GM12878 (cell line): ENCODE measurements at regions not wholly inside any gene's neighbourhood (a gene's known extent, or its start where the extent isn't known, plus 50 kb on each side); places are given as distances from the start of the nearest gene placed in this dataset.

Experiments used
- ATAC-seq: fragments of 200-7000 bp; cut with Tn5 transposase; 3 replicates; pipeline ENCODE4 v1.9.1; 2020; ENCODE audit warnings: mild to moderate bottlenecking, moderate library complexity
- BruUV-seq: library from RNA; stranded (reverse); fragments of 400-500 nt; replicated peaks from 2 replicates; lab custom pipeline; 2021; lab: Mats Ljungman, UMichigan
- CTCF ChIA-PET: fragments of 300-600 bp; sonication (Branson Sonifier 250); formaldehyde crosslinking; extraction: SDS; loops from one replicate; lab custom pipeline; 2021; ENCODE audit warnings: inconsistent platforms; lab: Yijun Ruan, JAX
- POLR2A ChIA-PET: fragments of 350-600 bp; formaldehyde crosslinking; extraction: SDS; loops from one replicate; lab custom pipeline; 2021; ENCODE audit warnings: inconsistent platforms; lab: Charles Lee
- RAD21 ChIA-PET: fragments of 300-600 bp; sonication (Branson Sonifier 250); formaldehyde crosslinking; loops from one replicate; lab custom pipeline; 2023; ENCODE audit warnings: antibody characterized with exemption; ENCODE audit not compliant: unreplicated experiment; lab: Charles Lee
- SMC1A ChIA-PET: fragments of 300-600 bp; sonication (Branson Sonifier 250); formaldehyde crosslinking; loops from one replicate; lab custom pipeline; 2023; ENCODE audit not compliant: unreplicated experiment, uncharacterized antibody; lab: Charles Lee
- DNase-seq: peaks from one replicate; pipeline ENCODE4 v3.0.0-alpha.2; 2011; ENCODE audit warnings: low read depth, low spot score
- FAIRE-seq: peaks from 3 replicates; lab custom pipeline; 2011; peaks lifted over from hg19 to GRCh38; lab: Jason Lieb, UNC
- H2AFZ ChIP-seq: 2 replicates; pipeline ENCODE4 v1.6.0; 2011; ENCODE audit warnings: low read depth, low read length, control low read depth; ENCODE audit not compliant: control insufficient read depth
- H3K27ac ChIP-seq: 2 replicates; pipeline ENCODE4 v1.5.1; 2011; ENCODE audit warnings: control low read depth; ENCODE audit not compliant: control insufficient read depth, insufficient read depth
- H3K27me3 ChIP-seq, 2 experiments: replicated peaks in 1 of 2; 2 replicates each; pipeline versions ENCODE4 v1.6.0 to v1.6.1; 2011; ENCODE audit warnings: low read length in 1 of 2; ENCODE audit not compliant: control insufficient read depth in 2 of 2, insufficient read depth in 2 of 2
- H3K36me3 ChIP-seq, 2 experiments: 2 replicates each; pipeline ENCODE4 v1.5.1; 2011; ENCODE audit warnings: low read length in 1 of 2; ENCODE audit not compliant: control insufficient read depth in 2 of 2, insufficient read depth in 2 of 2
- H3K4me1 ChIP-seq: 2 replicates; pipeline ENCODE4 v1.6.1; 2011; ENCODE audit warnings: mild to moderate bottlenecking, low read length, moderate library complexity, mixed read lengths; ENCODE audit not compliant: control insufficient read depth, insufficient read depth
- H3K4me2 ChIP-seq: 2 replicates; pipeline ENCODE4 v1.6.0; 2011; ENCODE audit warnings: control low read depth; ENCODE audit not compliant: control insufficient read depth, insufficient read depth
- H3K4me3 ChIP-seq: fragments of 200-600 bp; sonication (generic); 2 replicates; pipeline ENCODE4 v1.5.1; 2016
- H3K79me2 ChIP-seq: 2 replicates; pipeline ENCODE4 v1.6.0; 2011; ENCODE audit warnings: low read length; ENCODE audit not compliant: control insufficient read depth, insufficient read depth
- H3K9ac ChIP-seq: 2 replicates; pipeline ENCODE4 v1.8.0; 2011; ENCODE audit warnings: low read length, control low read depth, mixed read lengths; ENCODE audit not compliant: control insufficient read depth, insufficient read depth
- H3K9me3 ChIP-seq: replicated peaks from 3 replicates; pipeline ENCODE4 v1.5.1; 2011; ENCODE audit warnings: mild to moderate bottlenecking, low read length; ENCODE audit not compliant: control insufficient read depth, insufficient read depth
- H4K20me1 ChIP-seq: 2 replicates; pipeline ENCODE4 v1.6.0; 2011; ENCODE audit not compliant: control insufficient read depth, insufficient read depth
- CBFB ChIP-seq: IDR thresholded peaks from 2 replicates; pipeline ENCODE4 v1.6.1; 2016; ENCODE audit warnings: antibody characterized with exemption, low read depth
- CEBPZ ChIP-seq: fragments of 150-350 bp; IDR thresholded peaks from 2 replicates; pipeline ENCODE4 v1.6.1; 2016; ENCODE audit warnings: low read depth, low read length
- CHD1 ChIP-seq: IDR thresholded peaks from 2 replicates; pipeline ENCODE4 v1.6.1; 2012; ENCODE audit warnings: low read depth, low read length, improper control_type of control experiment
- CREB1 ChIP-seq: IDR thresholded peaks from 2 replicates; pipeline ENCODE4 v1.6.1; 2012; ENCODE audit warnings: low read depth, mild to moderate bottlenecking, inconsistent platforms
- EED ChIP-seq: sonication (generic); IDR thresholded peaks from 2 replicates; pipeline ENCODE4 v1.6.1; 2016; ENCODE audit warnings: antibody characterized with exemption, low read depth
- ELK1 ChIP-seq: IDR thresholded peaks from 2 replicates; pipeline ENCODE4 v1.6.1; 2012; ENCODE audit warnings: low read depth, low read length, improper control_type of control experiment
- FOS ChIP-seq: IDR thresholded peaks from 3 replicates; pipeline ENCODE4 v1.6.1; 2011; ENCODE audit warnings: borderline replicate concordance; ENCODE audit not compliant: insufficient read length; ENCODE audit errors: extremely low read depth
- FOXK2 ChIP-seq: fragments of 450-650 bp; IDR thresholded peaks from 2 replicates; pipeline ENCODE4 v1.6.1; 2017; ENCODE audit warnings: mild to moderate bottlenecking, moderate library complexity
- LARP7 ChIP-seq: fragments of 450-650 bp; IDR thresholded peaks from 2 replicates; pipeline ENCODE4 v1.6.1; 2017; ENCODE audit warnings: mild to moderate bottlenecking
- MEF2B ChIP-seq: fragments of 450-650 bp; IDR thresholded peaks from 2 replicates; pipeline ENCODE4 v1.6.1; 2018; ENCODE audit warnings: mild to moderate bottlenecking, moderate library complexity; ENCODE audit not compliant: partially characterized antibody, poor library complexity, severe bottlenecking
- NFYA ChIP-seq: IDR thresholded peaks from 2 replicates; pipeline ENCODE4 v1.6.1; 2011; ENCODE audit warnings: low read depth, mild to moderate bottlenecking, low read length, improper control_type of control experiment, borderline replicate concordance
- RAD51 ChIP-seq: fragments of 450-650 bp; IDR thresholded peaks from 2 replicates; pipeline ENCODE4 v1.6.1; 2016; ENCODE audit warnings: moderate library complexity, mild to moderate bottlenecking, inconsistent platforms
- RUNX3 ChIP-seq: IDR thresholded peaks from 2 replicates; pipeline ENCODE4 v1.6.1; 2012; ENCODE audit warnings: low read length, inconsistent platforms
- SREBF2 ChIP-seq: IDR thresholded peaks from 2 replicates; pipeline ENCODE4 v1.6.1; 2012; ENCODE audit warnings: mild to moderate bottlenecking, low read length
- TARDBP ChIP-seq: IDR thresholded peaks from 2 replicates; pipeline ENCODE4 v1.6.1; 2016; ENCODE audit warnings: borderline replicate concordance
- WGBS: methylation state at CpG from one replicate; pipeline ENCODE4 v1.1.6; 2016; ENCODE audit warnings: low lambda C conversion rate; ENCODE audit not compliant: insufficient replicate concordance, insufficient coverage; ENCODE audit errors: missing lambda C conversion rate; 5-methylcytosine and 5-hydroxymethylcytosine counted together
- in situ Hi-C: fragments of 300-500 bp; cut with MboI; formaldehyde crosslinking; loops from 9 replicates; pipeline ENCODE4 v1.14.3; 2018; ENCODE audit warnings: mixed read lengths
- intact Hi-C: fragments of 100-400 bp; cut with micrococcal nuclease; formaldehyde crosslinking; loops from one replicate; pipeline ENCODE4 v1.14.2; 2022; ENCODE audit not compliant: unreplicated experiment

GRCh38 chr14:98802044-98802443, 470.0 kb downstream of the BCL11B start:
- H3K9ac ChIP-seq = no peak overlapping the region
- no TSS peak for BruUV-seq
- no peaks in the 10 kb centered on the region for H3K36me3 ChIP-seq
- no peaks in the 10 kb centered on the region for H4K20me1 ChIP-seq
- no peak overlapping the region for H3K4me3 ChIP-seq
- CTCF ChIA-PET = no interaction called here
- no peak for DNase-seq
- SMC1A ChIA-PET = no interaction called here
- TF ChIP-seq EED (no peak), SREBF2 (no peak), FOS (no peak), MEF2B (no peak), FOXK2 (no peak), CBFB (no peak), CHD1 (no peak), ELK1 (no peak)
- H3K27me3 ChIP-seq = no peaks in the 10 kb centered on the region
- no peak overlapping the region for H3K4me2 ChIP-seq
- no peak for FAIRE-seq
- H3K4me1 ChIP-seq = no peaks in the 10 kb centered on the region
- intact Hi-C loops = no loop called here
- H3K79me2 ChIP-seq = no peaks in the 10 kb centered on the region
- no peak overlapping the region for H2AFZ ChIP-seq
- RAD21 ChIA-PET = no interaction called here
- ATAC-seq = no peak
- POLR2A ChIA-PET = no interaction called here
- in situ Hi-C loops = no loop called here
- 14% methylated on average over 9 of the region's 9 CpGs for WGBS
- H3K27ac ChIP-seq = no peak overlapping the region
- H3K9me3 ChIP-seq = no peaks in the 10 kb centered on the region; the same call in 2 of the 3 replicates

GRCh38 chr14:98803196-98803595, 468.8 kb downstream of the BCL11B start:
- H3K27me3 ChIP-seq = no peaks in the 10 kb centered on the region
- no peak overlapping the region for H3K9ac ChIP-seq
- no peak for DNase-seq
- ATAC-seq = no peak
- H3K9me3 ChIP-seq = no peaks in the 10 kb centered on the region; the same call in 2 of the 3 replicates
- SMC1A ChIA-PET = interaction anchor here (0.5 kb wide), 1 partner anchor 460 kb away, joined by 3 read pairs; no protein-coding TSS in a partner anchor
- no peak for FAIRE-seq
- RAD21 ChIA-PET = no interaction called here
- no peak overlapping the region for H2AFZ ChIP-seq
- no peaks in the 10 kb centered on the region for H3K36me3 ChIP-seq
- no peak overlapping the region for H3K4me2 ChIP-seq
- intact Hi-C loops = no loop called here
- no TSS peak for BruUV-seq
- WGBS = 26% methylated on average over 5 of the region's 5 CpGs
- H3K79me2 ChIP-seq = no peaks in the 10 kb centered on the region
- no peak overlapping the region for H3K4me3 ChIP-seq
- in situ Hi-C loops = no loop called here
- H3K4me1 ChIP-seq = no peaks in the 10 kb centered on the region
- CTCF ChIA-PET = no interaction called here
- POLR2A ChIA-PET = interaction anchor here (0.6 kb wide), 1 partner anchor 10 kb away, joined by 5 read pairs; no protein-coding TSS in a partner anchor
- H3K27ac ChIP-seq = no peak overlapping the region
- no peaks in the 10 kb centered on the region for H4K20me1 ChIP-seq
- TF ChIP-seq LARP7 (no peak), RAD51 (no peak), NFYA (no peak), TARDBP (no peak), CEBPZ (no peak), CREB1 (no peak), ELK1 (no peak), RUNX3 (no peak)
